ENCODE measurements at regions not wholly inside any gene's neighbourhood (a gene's known extent, or its start where the extent isn't known, plus 50 kb on each side); places are given as distances from the start of the nearest gene placed in this dataset.
A peak's percentile ranks its signal among the peaks of the same experiment; 100 is the strongest.
"Not testable (repeated sequence)": the region's sequence is repeated elsewhere in the genome, so short reads cannot be mapped to it uniquely, and the experiment has no call there.

GRCh38 chr12:83954071-83954789, 958.4 kb downstream of the SLC6A15 start:
- H3K9ac ChIP-seq (ENCODE audit: insufficient read length), result no peak overlapping the region
- H3K4me3 ChIP-seq, result no peak overlapping the region
- H3K9me3 ChIP-seq (ENCODE audit: low read depth, low read length), result no peaks in the 10 kb centered on the region
- no peak for DNase-seq (ENCODE audit: low read depth, low spot score)
- H3K27ac ChIP-seq, result no peak overlapping the region
- TF ChIP-seq EZH2 (IDR thresholded peaks at IDR 0.05), result no peak
- no peak for TF ChIP-seq POLR2AphosphoS5 (IDR thresholded peaks at IDR 0.05; ENCODE audit: borderline replicate concordance, low read depth, low read length)
- no peak for TF ChIP-seq FOXP2 (optimal IDR thresholded peaks at IDR 0.05; ENCODE audit: control extremely low read depth, extremely low read length, insufficient read depth)
- no peaks in the 10 kb centered on the region for H3K36me3 ChIP-seq (ENCODE audit: insufficient read depth, low read length)

- H3K9me3 ChIP-seq (ENCODE audit: low read depth, low read length), result no peaks in the 10 kb centered on the region
- H3K9ac ChIP-seq (ENCODE audit: insufficient read length), result no peak overlapping the region
- no peaks in the 10 kb centered on the region for H3K36me3 ChIP-seq (ENCODE audit: insufficient read depth, low read length)
- TF ChIP-seq FOXP2 (optimal IDR thresholded peaks at IDR 0.05; ENCODE audit: control extremely low read depth, extremely low read length, insufficient read depth) (no peak), EZH2 (IDR thresholded peaks at IDR 0.05) (no peak), POLR2AphosphoS5 (IDR thresholded peaks at IDR 0.05; ENCODE audit: borderline replicate concordance, low read depth, low read length) (no peak)
- H3K27ac ChIP-seq, result peak overlapping the region; percentile 27; the same call in 1 of the 2 replicates
- H3K4me3 ChIP-seq, result peak overlapping the region; percentile 25; the same call in 1 of the 2 replicates
- DNase-seq (ENCODE audit: low read depth, low spot score), result peak; percentile 47
Observed at GRCh38 chr12:83945871-83946270, 966.7 kb downstream of the SLC6A15 start.

GRCh38 chr12:83939718-83940117, 972.9 kb downstream of the SLC6A15 start:
- Histone ChIP-seq H3K9me3 (ENCODE audit: low read depth, low read length) (no peaks in the 10 kb centered on the region), H3K9ac (ENCODE audit: insufficient read length) (no peak overlapping the region), H3K4me3 (no peak overlapping the region), H3K36me3 (ENCODE audit: insufficient read depth, low read length) (no peaks in the 10 kb centered on the region), H3K27ac (no peak overlapping the region)
- DNase-seq (ENCODE audit: low read depth, low spot score), result no peak
- TF ChIP-seq FOXP2 (optimal IDR thresholded peaks at IDR 0.05; ENCODE audit: control extremely low read depth, extremely low read length, insufficient read depth) (no peak), POLR2AphosphoS5 (IDR thresholded peaks at IDR 0.05; ENCODE audit: borderline replicate concordance, low read depth, low read length) (no peak), EZH2 (IDR thresholded peaks at IDR 0.05) (no peak)

- TF ChIP-seq FOXP2 (optimal IDR thresholded peaks at IDR 0.05; ENCODE audit: control extremely low read depth, extremely low read length, insufficient read depth) (no peak), EZH2 (IDR thresholded peaks at IDR 0.05) (no peak), POLR2AphosphoS5 (IDR thresholded peaks at IDR 0.05; ENCODE audit: borderline replicate concordance, low read depth, low read length) (no peak)
- Histone ChIP-seq H3K27ac (no peak overlapping the region), H3K9me3 (ENCODE audit: low read depth, low read length) (no peaks in the 10 kb centered on the region), H3K4me3 (no peak overlapping the region), H3K36me3 (ENCODE audit: insufficient read depth, low read length) (no peaks in the 10 kb centered on the region), H3K9ac (ENCODE audit: insufficient read length) (no peak overlapping the region)
- DNase-seq (ENCODE audit: low read depth, low spot score), result no peak
Observed at GRCh38 chr12:83933615-83934014, 979.0 kb downstream of the SLC6A15 start.

GRCh38 chr12:83932011-83932410, 980.6 kb downstream of the SLC6A15 start:
- Histone ChIP-seq H3K27ac (no peak overlapping the region), H3K36me3 (ENCODE audit: insufficient read depth, low read length) (no peaks in the 10 kb centered on the region), H3K9me3 (ENCODE audit: low read depth, low read length) (no peaks in the 10 kb centered on the region), H3K4me3 (no peak overlapping the region), H3K9ac (ENCODE audit: insufficient read length) (no peak overlapping the region)
- TF ChIP-seq FOXP2 (optimal IDR thresholded peaks at IDR 0.05; ENCODE audit: control extremely low read depth, extremely low read length, insufficient read depth) (no peak), POLR2AphosphoS5 (IDR thresholded peaks at IDR 0.05; ENCODE audit: borderline replicate concordance, low read depth, low read length) (no peak), EZH2 (IDR thresholded peaks at IDR 0.05) (no peak)
- DNase-seq (ENCODE audit: low read depth, low spot score), result no peak

GRCh38 chr12:83931451-83931850, 981.1 kb downstream of the SLC6A15 start:
- Histone ChIP-seq H3K27ac (no peak overlapping the region), H3K4me3 (no peak overlapping the region), H3K9ac (ENCODE audit: insufficient read length) (no peak overlapping the region), H3K36me3 (ENCODE audit: insufficient read depth, low read length) (no peaks in the 10 kb centered on the region), H3K9me3 (ENCODE audit: low read depth, low read length) (no peaks in the 10 kb centered on the region)
- TF ChIP-seq EZH2 (IDR thresholded peaks at IDR 0.05) (no peak), FOXP2 (optimal IDR thresholded peaks at IDR 0.05; ENCODE audit: control extremely low read depth, extremely low read length, insufficient read depth) (no peak), POLR2AphosphoS5 (IDR thresholded peaks at IDR 0.05; ENCODE audit: borderline replicate concordance, low read depth, low read length) (no peak)
- no peak for DNase-seq (ENCODE audit: low read depth, low spot score)

- not testable (repeated sequence) for H3K9me3 ChIP-seq (ENCODE audit: low read depth, low read length); DNase-seq (ENCODE audit: low read depth, low spot score); H3K36me3 ChIP-seq (ENCODE audit: insufficient read depth, low read length); H3K9ac ChIP-seq (ENCODE audit: insufficient read length); H3K27ac ChIP-seq; H3K4me3 ChIP-seq
Observed at GRCh38 chr12:83929792-83930191, 982.8 kb downstream of the SLC6A15 start.

GRCh38 chr12:83920821-83921547, 991.6 kb downstream of the SLC6A15 start:
- peak overlapping the region; percentile 7; the same call in 1 of the 2 replicates for H3K27ac ChIP-seq
- no peak overlapping the region for H3K9ac ChIP-seq (ENCODE audit: insufficient read length)
- H3K4me3 ChIP-seq, result 0 out of 2 replicates have a peak overlapping the region, but pooled peaks have one; percentile 12
- TF ChIP-seq EZH2 (IDR thresholded peaks at IDR 0.05), result no peak
- no peak for TF ChIP-seq FOXP2 (optimal IDR thresholded peaks at IDR 0.05; ENCODE audit: control extremely low read depth, extremely low read length, insufficient read depth)
- TF ChIP-seq POLR2AphosphoS5 (IDR thresholded peaks at IDR 0.05; ENCODE audit: borderline replicate concordance, low read depth, low read length), result no peak
- no peaks in the 10 kb centered on the region for H3K9me3 ChIP-seq (ENCODE audit: low read depth, low read length)
- DNase-seq (ENCODE audit: low read depth, low spot score), result peak; percentile 30
- no peaks in the 10 kb centered on the region for H3K36me3 ChIP-seq (ENCODE audit: insufficient read depth, low read length)
